Kidney (tissue), 13 donors: ENCODE measurements at regions not wholly inside any gene's neighbourhood (a gene's known extent, or its start where the extent isn't known, plus 50 kb on each side); places are given as distances from the start of the nearest gene placed in this dataset.

Experiments
- DNase-seq, 5 donors: peaks; one replicate each; pipeline ENCODE4 v3.0.0-alpha.2; 2013 to 2020
- FAIRE-seq: peaks from 2 replicates; lab custom pipeline; 2012; peaks lifted over from hg19 to GRCh38; lab: Jason Lieb, UNC
- H3K27ac ChIP-seq, 2 donors: one replicate each; pipeline ENCODE4 v1.7.0; 2013; ENCODE audit warnings: low read depth in 2 of 2, low read length in 2 of 2, inconsistent platforms in 1 of 2
- H3K27me3 ChIP-seq: one replicate; pipeline ENCODE4 v1.7.1; 2013; ENCODE audit warnings: low read length, inconsistent platforms; ENCODE audit not compliant: control insufficient read depth, insufficient read depth
- H3K36me3 ChIP-seq, 3 donors: one replicate each; pipeline versions ENCODE4 v1.7.0 to v1.7.1; 2013; ENCODE audit warnings: low read length in 3 of 3, control low read depth in 1 of 3, inconsistent platforms in 1 of 3; ENCODE audit not compliant: insufficient read depth in 3 of 3, control insufficient read depth in 2 of 3
- H3K4me1 ChIP-seq, 3 donors: one replicate each; pipeline versions ENCODE4 v1.7.0 to v1.7.1; 2013; ENCODE audit warnings: low read length in 3 of 3, inconsistent platforms in 1 of 3, low read depth in 1 of 3; ENCODE audit not compliant: control insufficient read depth in 2 of 3, insufficient read depth in 2 of 3
- H3K4me3 ChIP-seq, 3 donors: one replicate each; pipeline versions ENCODE4 v1.7.0 to v1.8.1; 2013; ENCODE audit warnings: low read length in 3 of 3, control low read depth in 1 of 3, inconsistent platforms in 1 of 3
- H3K9ac ChIP-seq, 3 donors: one replicate each; pipeline versions ENCODE4 v1.7.0 to v1.7.1; 2013; ENCODE audit warnings: low read length in 3 of 3, control low read depth in 1 of 3, inconsistent platforms in 1 of 3
- H3K9me3 ChIP-seq, 3 donors: one replicate each; pipeline versions ENCODE4 v1.7.0 to v1.7.1; 2013; ENCODE audit warnings: low read length in 3 of 3, control low read depth in 1 of 3, inconsistent platforms in 1 of 3; ENCODE audit not compliant: control insufficient read depth in 2 of 3, insufficient read depth in 1 of 3
- CTCF ChIP-seq: IDR thresholded peaks from 3 replicates; pipeline ENCODE4 v1.5.1; 2012; ENCODE audit warnings: mild to moderate bottlenecking, moderate library complexity, borderline replicate concordance; ENCODE audit not compliant: insufficient read depth; ENCODE audit errors: extremely low read depth
- intact Hi-C: fragments of 100-400 bp; cut with DNase I; formaldehyde crosslinking; loops from one replicate; pipeline ENCODE4 v1.11.1; 2022
- donor health status: control.
- donor health status: control.
- donor health status: control.
- donor health status: control.
- donor health status: control.
- donor health status: DM: yes; HTN: yes; CAD: no.
- donor health status: Normal renal cell carcinoma (clear cell type).

DNA sequence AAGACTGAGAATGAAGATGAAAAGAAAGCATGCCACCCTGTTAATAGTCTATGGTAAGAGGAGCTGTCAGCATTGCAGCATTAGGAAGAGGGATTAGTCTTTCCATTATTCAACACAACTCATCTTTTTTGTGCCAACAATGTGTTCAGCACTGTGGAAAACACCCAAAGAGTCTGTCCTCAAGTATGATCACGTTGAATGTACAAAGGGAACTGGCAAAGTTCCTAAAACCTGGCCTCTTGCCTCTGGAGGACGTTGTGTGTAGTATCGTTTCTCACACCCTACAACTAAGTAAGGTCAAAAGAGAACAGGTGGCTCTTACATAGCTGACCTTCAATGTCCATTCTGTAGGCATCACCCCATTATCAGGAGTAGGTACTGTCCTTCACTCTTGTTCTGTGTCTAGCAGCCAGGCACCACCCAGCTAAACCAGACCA, 147.9 kb upstream of the THBS1 start:
- no peak for FAIRE-seq
- no peak for TF ChIP-seq CTCF
- Histone ChIP-seq H3K36me3 (no peaks in the 10 kb centered on the region), H3K4me3 (no peak overlapping the region), H3K9me3 (no peaks in the 10 kb centered on the region), H3K4me1 (peaks cover 0 to 8% (median 0%) of the 10 kb centered on the region in 3 donors), H3K9ac (no peak overlapping the region), H3K27me3 (no peaks in the 10 kb centered on the region), H3K27ac (no peak overlapping the region)
- intact Hi-C loops = no loop called here
- no peak for DNase-seq

DNA sequence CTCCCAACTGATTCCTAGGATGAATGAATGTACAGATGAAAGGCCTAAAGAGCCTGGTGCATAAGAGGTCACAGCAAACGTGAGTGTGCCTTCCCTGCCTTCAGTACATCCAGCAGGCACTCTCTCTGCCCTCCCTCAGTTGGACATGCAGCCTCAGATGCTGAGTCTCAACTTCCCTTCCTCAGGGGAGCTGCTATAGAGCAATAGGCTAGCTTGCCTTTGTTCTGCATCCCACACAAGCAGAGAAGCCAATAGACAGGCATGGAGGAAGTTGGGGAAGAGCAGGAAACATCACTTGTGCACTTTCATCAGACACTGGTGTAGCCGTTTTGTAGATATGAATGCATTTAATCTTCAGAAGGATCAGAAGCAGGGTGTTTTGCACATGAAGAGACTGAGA, 147.5 kb upstream of the THBS1 start:
- H3K4me3 ChIP-seq = no peak overlapping the region
- TF ChIP-seq CTCF = no peak
- no peaks in the 10 kb centered on the region for H3K27me3 ChIP-seq
- H3K36me3 ChIP-seq = no peaks in the 10 kb centered on the region
- no peak for FAIRE-seq
- peak in 1 of 5 donors; percentile 11 for DNase-seq
- H3K27ac ChIP-seq = peak overlapping the region in 1 of 2 donors; percentile 7
- H3K4me1 ChIP-seq = peaks cover 0 to 8% (median 0%) of the 10 kb centered on the region in 3 donors
- H3K9ac ChIP-seq = no peak overlapping the region
- intact Hi-C loops = no loop called here
- H3K9me3 ChIP-seq = no peaks in the 10 kb centered on the region

GRCh38 chr15:39434163-39434562, 146.7 kb upstream of the THBS1 start:
- intact Hi-C loops = no loop called here
- no peak overlapping the region for H3K9ac ChIP-seq
- peaks cover 0 to 8% (median 0%) of the 10 kb centered on the region in 3 donors for H3K4me1 ChIP-seq
- no peaks in the 10 kb centered on the region for H3K36me3 ChIP-seq
- no peaks in the 10 kb centered on the region for H3K9me3 ChIP-seq
- H3K27ac ChIP-seq = no peak overlapping the region
- H3K4me3 ChIP-seq = no peak overlapping the region
- no peak for FAIRE-seq
- H3K27me3 ChIP-seq = no peaks in the 10 kb centered on the region
- DNase-seq = peak in 2 of 5 donors; percentile 80 to 88
- TF ChIP-seq CTCF = no peak

DNA sequence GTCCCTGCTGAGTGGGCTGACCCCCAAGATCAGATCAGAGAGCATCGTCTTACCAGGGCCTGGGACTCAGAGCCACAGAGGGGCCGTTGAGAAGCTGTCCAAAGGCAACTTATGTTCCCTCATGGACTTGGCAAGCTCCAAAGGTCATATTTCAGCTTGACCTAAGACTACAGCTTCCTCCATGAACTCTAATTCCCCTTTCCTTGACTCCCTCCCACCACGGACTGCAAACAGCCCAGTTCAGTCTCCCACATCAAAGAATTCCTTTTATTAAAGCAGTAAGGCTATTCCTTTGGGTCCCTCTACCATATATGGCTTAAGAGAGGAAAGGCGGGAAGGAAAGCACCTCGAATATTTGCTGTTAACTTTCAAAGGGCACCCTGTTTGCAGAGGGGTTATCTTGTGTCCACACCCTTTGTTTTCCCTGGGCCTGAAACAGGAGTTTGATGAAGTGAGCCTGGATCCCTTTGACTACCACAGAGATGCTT, 146.1 kb upstream of the THBS1 start:
- peak; percentile 52 to 96 (median 81) for DNase-seq
- H3K27ac ChIP-seq = peak overlapping the region in 1 of 2 donors; percentile 26
- no peaks in the 10 kb centered on the region for H3K9me3 ChIP-seq
- no peaks in the 10 kb centered on the region for H3K27me3 ChIP-seq
- no peak overlapping the region for H3K4me3 ChIP-seq
- intact Hi-C loops = no loop called here
- no peaks in the 10 kb centered on the region for H3K36me3 ChIP-seq
- peaks cover 0 to 8% (median 0%) of the 10 kb centered on the region in 3 donors for H3K4me1 ChIP-seq
- no peak overlapping the region for H3K9ac ChIP-seq
- TF ChIP-seq CTCF = no peak
- FAIRE-seq = no peak
